ENCODE measurements at regions not wholly inside any gene's neighbourhood (a gene's known extent, or its start where the extent isn't known, plus 50 kb on each side); places are given as distances from the start of the nearest gene placed in this dataset.
"Not testable (repeated sequence)": the region's sequence is repeated elsewhere in the genome, so short reads cannot be mapped to it uniquely, and the experiment has no call there.

DNA sequence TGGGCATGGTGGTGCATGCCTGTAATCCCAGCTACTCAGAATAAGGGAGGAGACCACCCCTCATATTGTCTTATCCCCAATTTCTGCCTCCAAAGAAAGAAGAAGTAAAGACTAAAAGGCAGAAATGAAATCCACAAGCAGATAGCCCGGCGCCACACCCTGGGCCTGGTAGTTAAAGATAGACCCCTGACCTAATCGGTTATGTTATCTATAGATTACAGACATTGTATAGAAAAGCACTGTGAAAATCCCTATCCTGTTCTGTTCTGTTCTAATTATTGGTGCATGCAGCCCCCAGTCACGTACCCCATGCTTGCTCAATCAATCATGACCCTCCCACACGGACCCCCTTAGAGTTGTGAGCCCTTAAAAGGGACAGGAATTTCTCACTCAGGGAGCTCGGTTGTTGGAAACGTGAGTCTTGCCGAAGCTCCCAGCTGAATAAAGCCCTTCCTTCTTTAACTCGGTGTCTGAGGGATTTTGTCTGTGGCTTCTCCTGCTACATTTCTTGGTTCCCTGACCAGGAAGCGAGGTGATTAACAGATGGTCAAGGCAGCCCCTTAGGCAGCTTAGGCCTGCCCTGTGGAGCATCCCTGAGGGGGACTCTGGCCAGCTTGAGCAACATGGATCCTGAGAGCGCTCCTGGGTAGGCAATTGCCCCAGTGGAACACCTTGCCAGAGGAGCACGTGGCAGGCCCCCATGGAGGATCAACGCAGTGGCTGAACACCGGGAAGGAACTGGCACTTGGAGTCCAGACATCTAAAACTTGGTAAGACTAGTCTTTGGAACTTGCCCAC, 188.7 kb upstream of the NDUFV2 start:
- not testable (repeated sequence) for DNase-seq

DNA sequence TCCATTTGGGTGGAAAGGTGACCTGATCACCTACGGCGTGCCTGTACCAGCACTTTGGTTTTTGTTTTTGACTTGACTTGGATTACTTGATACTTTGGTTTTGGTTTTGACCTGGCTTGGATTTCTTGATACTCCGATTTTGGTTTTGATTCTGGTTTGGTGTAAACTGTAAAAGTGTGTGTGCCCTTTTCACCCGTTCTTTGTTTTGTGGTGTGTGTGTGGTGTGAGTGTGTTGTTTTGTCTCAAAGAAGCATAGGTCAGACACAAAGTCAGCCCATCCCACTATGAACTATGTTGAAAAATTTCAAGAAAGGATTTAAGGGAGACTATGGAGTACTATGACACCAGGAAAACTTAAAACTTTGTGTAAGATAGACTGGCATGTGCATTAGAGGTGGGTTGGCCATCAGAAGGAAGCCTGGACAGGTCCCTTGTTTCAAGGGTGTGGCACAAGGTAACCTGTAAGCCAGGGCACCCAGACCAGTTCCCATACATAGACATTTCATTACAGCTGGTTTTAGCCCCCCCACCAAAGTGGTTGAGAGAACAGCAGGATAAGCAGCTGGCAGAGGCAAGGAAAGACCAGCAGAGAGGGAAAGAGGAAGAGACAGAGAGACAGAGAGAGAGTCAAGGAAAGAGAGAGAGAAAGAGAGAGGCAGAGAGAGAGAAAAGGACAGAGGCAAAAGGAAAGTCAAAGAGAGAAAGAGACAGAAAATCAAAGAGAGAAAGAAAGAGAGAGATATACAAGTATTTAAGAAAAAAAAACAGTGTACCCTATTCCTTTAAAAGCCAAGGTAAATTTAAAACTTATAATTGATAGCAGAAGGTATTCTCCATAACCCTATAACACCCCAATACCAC, 187.9 kb upstream of the NDUFV2 start:
- DNase-seq: not testable (repeated sequence)

DNA sequence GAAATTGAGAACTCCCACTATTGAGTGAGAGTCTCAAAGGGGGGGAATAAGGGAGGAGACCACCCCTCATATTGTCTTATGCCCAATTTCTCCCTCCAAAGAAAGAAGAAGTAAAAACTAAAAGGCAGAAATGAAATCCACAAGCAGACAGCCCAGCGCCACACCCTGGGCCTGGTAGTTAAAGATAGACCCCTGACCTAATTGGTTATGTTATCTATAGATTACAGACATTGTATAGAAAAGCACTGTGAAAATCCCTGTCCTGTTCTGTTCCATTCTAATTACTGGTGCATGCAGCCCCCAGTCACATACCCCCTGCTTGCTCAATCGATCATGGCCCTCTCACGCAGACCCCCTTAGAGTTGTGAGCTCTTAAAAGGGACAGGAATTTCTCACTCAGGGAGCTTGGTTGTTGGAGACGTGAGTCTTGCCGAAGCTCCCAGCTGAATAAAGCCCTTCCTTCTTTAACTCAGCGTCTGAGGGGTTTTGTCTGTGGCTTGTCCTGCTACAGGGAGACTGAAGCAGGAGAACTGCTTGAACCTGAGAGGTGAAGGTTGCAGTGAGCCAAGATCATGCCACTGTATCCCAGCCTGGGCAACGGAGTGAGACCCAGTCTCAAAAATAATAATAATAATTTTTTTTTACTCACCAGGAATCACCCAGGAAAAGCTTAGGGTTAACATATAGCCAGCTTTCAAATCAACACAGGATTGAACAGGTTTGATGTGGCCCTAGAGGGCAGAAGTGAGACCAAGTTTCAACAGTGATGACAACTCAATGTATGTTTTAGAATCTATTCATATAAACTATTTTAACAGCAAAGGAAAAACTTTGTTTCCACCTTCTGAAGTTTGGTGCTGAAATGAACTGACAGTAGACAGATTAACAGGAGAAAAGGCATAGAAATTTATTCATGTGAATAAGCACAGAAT, 181.4 kb upstream of the NDUFV2 start:
- DNase-seq: not testable (repeated sequence)

GRCh38 chr18:8926464-8926863, 176.0 kb upstream of the NDUFV2 start:
- DNase-seq: no peak

GRCh38 chr18:8928044-8928443, 174.5 kb upstream of the NDUFV2 start:
- DNase-seq: no peak

- DNase-seq: no peak
Measured at GRCh38 chr18:8928847-8929780, 173.4 kb upstream of the NDUFV2 start.

GRCh38 chr18:8930990-8931616, 171.4 kb upstream of the NDUFV2 start:
- no peak for DNase-seq

GRCh38 chr18:8932866-8933265, 169.6 kb upstream of the NDUFV2 start:
- no peak for DNase-seq

DNA sequence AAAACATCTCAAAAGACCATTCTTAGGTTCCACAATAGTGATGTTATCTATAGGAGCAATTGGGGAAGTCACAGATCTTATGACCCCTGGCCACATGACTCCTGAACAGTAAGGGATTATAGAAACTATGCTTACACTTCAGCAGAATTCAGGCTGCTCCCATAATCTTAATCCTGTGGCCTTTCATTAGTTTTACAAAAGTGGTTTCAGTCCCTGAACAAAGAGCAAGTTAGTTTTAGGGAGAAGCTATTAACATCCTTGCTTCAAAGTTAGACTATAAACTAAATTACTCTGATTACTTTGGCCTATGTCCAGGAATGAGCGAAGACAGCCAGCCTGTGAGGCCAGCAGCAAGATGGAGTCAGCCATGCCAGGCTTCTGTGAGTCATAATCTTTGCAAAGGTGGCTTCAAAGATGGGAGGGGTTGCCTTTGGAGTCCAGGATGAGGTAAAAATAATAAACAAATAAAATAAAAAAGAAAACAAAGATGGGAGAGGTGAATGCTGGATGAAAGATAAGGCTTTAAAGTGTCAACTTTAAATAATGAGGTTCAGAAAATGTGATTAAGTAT, 168.7 kb upstream of the NDUFV2 start:
- no peak for DNase-seq

GRCh38 chr18:8935346-8935745, 167.2 kb upstream of the NDUFV2 start:
- not testable (repeated sequence) for DNase-seq

DNA sequence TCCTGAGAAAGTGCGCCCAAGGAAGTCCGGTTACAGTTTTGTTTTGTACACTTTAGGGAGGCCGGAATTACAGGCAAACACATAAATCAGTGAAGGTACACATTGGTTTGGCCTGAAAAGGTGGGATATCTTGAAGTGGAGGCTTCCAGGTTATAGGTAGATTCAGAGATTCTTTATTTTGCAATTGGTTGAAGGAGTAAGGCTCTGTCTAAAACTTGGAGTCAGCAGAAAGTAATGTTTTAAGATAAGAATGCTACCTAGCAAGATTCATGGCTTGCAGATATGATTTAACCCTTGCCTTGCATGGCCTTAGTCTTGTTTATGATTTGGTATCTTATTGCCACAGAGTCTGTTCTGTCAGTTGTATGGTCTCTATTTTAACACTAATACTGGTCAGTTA, 165.9 kb upstream of the NDUFV2 start:
- no peak for DNase-seq

GRCh38 chr18:8937160-8938094, 165.1 kb upstream of the NDUFV2 start:
- DNase-seq: no peak

DNA sequence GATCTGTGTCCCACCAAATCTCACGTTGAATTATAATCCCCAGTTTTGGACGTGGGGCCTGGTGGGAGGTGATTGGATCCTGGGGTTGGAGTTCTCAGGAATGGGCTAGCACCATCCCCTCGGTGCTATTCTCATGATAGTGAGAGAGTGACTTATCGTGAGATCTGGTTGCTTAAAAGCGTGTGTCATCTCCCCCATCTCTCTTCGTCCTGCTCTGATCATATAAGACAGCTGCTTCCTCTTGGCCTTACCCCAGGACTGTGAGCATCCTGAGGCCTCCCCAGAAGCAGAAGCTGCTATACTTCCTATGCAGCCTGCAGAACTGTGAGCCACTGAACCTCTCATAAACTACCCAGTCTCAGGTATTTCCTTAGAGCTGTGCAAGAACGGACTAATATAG, 163.7 kb upstream of the NDUFV2 start:
- no peak for DNase-seq

- no peak for DNase-seq
Measured at GRCh38 chr18:8942021-8942908, 160.2 kb upstream of the NDUFV2 start.

GRCh38 chr18:8942909-8943545, 159.5 kb upstream of the NDUFV2 start:
- no peak for DNase-seq

DNA sequence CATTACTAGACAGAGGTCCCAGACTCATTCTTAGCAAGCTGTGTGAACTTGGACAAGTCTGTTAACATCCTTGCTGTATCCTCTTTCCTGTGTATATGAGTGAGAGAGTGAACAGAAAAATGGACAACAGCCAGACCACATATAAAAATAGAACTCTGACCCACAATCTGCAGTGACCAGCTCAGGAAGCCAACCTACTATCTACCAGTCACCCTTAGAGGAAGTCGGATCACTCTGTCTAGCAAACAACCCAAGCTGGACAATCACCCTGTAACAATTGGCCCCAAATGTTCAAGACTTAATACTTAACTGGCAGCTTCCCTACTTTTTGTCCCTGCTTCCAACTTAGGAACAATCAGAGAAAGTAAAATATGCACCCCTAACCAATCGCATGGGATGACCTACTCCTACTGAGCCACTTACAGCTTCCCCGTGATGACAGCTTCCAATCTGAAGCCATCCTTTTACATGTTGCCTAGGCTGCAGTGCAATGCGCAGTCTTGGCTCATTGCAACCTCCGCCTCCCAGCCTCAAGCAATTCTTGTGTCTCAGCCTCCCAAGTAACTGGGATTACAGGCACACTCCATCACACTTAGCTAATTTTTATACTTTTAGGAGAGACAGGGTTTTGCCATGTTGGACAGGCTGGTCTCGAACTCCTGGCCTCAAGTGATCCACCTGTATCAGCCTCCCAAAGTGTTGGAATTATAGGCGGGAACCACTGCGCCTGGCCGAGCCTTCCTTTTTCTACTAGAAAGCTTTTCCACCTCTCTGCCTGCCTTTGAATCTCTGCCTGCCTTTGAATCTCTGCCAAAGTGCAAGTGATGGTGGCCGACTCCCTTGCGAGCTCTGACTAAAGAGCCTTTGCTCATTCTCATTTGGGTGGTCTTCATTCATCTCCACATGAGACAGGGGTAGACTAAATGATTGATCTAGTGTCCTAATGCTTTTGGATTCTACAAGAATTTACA, 158.3 kb upstream of the NDUFV2 start:
- no peak for DNase-seq

DNA sequence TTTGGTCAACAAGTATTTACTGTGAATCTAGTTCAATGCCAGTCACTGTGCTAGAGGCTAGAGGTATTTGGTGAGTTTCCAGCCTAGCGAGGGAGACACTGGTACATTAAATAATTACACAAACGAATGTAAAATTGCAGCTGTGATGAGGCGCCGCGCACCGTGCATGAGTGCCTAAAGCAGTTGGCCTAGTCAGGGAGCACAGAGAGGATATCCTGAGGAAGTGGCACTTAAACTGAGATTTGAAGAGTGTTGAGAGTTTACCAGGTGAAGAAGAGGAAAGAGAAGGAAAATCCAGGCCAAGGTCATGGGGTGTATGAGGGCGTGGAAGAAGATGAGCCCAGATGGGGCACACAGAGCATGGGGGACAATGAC, 157.6 kb upstream of the NDUFV2 start:
- no peak for DNase-seq

All from NCI-H187 treated with DMSO at 0.1 percent for 48 hours (cell line).